HG03108 (cell line): ENCODE measurements at regions not wholly inside any gene's neighbourhood (a gene's known extent, or its start where the extent isn't known, plus 50 kb on each side); places are given as distances from the start of the nearest gene placed in this dataset.
"Not testable (repeated sequence)": the region's sequence is repeated elsewhere in the genome, so short reads cannot be mapped to it uniquely, and the experiment has no call there.

Source experiments
- ATAC-seq: cut with Tn5 transposase; IDR thresholded peaks from one replicate; pipeline ENCODE4 v1.9.1; 2021; ENCODE audit warnings: moderate library complexity; ENCODE audit not compliant: unreplicated experiment

DNA sequence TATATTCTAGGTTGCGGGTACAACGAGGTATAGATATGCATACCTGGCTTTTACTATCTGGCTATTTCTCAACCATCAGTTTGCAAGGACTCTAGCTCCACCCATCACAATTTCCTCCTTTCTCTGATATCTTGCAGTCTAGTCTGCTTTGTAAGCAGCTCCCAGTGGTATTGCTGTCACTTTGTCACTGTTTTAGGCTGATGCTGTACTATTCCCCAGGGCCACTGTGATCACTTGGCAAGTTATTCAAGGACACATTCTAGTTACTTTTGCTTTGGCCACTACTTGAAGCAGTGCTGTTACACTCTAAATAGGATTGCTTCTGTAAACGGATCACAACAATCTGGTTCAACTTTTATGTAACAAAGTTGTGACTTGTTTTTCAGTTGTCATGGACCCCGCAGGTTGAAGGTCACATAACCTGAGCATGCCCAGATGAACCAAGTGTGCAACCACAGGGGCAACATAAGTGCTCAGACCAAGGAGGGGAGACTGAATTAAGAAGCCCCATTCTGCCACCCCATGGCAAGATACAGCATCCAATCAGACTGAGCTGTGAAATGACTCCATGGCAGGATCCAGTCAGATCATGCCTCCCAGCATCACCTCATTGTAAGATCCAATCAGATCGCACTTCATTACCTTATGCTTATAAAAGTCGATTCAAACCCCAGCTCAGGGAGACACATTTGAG is 588.4 kb upstream of the CITED2 start:
- no peak for ATAC-seq

DNA sequence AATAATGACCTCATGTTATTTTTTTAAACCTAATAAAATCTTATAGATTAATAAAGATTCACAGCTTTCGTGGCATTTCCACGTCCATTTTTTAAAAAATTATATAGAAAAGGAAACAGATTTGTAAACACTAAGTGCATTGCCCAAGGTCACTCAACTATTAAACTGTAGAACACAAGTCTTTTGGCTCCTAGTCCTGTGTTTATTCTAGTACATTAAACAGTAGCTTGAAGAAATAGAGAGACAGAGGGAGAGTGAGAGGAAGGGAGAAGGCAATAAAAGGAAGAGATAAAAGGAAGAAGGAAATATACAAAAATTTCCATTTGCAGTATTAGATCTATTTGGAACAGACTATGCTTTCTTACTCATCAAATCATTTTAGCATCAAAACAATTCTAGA is 586.7 kb upstream of the CITED2 start:
- no peak for ATAC-seq

DNA sequence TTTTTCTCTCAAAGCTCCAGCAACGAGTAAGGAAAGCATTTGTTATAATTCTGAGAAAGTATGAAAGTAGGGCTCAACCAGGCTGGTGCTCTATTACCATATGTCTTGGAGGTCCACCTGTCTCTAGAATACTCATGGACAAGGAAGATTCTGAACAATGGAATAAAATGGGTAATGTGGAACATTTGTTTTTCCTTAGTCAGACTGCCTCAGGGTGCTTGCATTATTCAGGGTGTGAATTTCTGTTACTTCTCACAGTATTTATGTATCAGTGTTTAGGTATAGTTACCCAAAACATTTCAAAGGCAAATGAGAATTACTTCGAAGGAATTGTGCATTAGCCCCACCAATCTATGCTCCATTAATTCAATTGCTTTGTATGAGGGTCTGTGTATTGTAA is 586.2 kb upstream of the CITED2 start:
- ATAC-seq, result no peak

DNA sequence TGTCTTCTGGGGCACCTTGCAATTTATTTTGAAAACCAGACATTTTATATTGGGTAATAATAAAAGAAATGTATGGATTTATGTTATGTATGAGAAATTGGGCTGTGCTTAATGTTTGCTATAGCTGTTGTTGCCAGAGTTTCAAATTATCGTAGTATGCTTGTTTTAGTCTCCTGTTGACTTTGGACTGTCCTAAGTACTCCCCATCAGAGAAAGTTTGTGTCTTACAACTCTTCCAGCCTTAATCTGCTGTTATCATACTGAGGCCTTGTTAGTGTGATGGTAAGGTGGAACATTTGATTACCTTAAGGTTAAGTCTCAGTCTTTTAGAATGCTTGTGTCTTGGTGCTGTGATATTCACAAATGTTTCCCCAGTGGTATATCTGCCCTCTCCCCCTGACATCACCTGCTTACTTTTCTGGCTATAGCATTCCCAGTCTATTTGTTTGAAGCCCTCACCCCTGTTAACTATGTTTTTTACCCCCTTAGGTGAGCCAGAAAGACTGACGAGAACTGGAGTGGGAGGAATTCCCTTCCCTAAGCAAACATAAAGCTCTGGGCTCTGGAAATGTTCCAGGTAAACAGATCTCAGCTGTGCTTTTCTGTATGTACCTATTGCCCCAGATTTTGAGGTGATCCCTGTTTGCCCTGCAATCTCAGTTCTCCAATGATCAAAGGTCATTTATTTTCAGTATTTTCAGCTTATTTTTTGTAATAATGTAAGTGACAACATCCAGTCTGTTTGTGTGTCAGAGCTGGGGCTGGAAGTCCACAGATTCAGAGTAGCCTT is 581.1 kb upstream of the CITED2 start:
- ATAC-seq, result no peak

DNA sequence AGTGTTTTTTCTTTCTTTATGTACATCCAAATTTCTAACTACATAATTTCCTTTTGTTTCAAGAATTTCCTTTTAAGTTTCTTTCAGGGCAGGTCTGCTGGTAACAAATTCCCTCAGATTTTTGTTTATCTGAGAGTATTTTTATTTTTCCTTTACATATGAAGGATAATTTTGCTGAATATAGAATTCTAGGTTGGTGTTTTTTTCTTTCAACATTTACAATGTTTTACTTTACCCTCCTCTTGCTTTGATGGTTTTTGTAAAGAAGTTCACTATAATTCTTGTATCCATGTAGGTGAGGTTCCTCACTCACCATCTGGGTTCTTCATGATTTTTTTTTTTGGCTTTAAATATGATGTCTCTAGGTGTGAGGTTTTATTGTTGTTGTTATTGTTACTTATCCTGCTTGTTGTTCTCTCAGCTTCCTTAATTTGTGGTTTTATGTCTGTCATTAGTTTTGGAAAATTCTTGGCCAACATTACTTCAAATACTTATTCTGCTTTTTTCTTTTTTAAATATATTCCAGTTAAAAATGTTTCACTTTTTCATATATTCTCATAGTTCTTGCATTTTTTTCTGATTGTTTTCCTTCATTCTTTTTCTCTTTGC is 580.1 kb upstream of the CITED2 start:
- ATAC-seq, result no peak

DNA sequence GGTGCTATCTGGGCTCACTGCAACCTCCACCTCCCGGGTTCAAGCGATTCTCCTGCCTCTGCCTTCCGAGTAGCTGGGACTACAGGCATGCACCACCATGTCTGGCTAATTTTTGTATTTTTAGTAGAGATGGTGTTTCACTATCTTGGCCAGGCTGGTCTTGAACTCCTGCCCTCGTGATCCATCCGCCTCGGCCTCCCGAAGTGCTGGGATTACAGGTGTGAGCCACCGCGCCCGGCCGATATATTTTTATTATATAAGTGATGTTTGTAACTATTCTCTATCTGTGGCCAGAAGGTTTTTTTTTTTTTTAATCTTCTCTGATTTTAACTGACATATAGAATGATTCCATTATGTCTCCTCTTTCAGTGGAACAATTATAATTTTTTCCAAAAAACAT is 579.3 kb upstream of the CITED2 start:
- not testable (repeated sequence) for ATAC-seq

DNA sequence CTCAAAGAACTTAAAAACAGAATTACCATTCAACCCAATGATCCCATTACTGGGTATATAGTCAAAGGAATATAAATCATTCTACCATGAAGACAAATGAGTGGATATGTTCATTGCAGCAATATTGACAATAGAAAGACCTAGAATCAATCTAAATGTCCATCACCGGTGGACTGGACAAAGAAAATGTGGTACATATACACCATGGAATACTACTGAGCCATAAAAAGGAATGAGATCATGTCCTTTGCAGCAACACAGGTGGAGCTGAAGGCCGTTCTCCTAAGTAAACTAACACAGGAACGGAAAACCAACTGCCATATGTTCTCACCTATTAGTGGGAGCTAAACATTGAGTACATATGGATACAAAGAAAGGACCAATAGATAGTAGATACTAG is 576.7 kb upstream of the CITED2 start:
- ATAC-seq, result no peak

DNA sequence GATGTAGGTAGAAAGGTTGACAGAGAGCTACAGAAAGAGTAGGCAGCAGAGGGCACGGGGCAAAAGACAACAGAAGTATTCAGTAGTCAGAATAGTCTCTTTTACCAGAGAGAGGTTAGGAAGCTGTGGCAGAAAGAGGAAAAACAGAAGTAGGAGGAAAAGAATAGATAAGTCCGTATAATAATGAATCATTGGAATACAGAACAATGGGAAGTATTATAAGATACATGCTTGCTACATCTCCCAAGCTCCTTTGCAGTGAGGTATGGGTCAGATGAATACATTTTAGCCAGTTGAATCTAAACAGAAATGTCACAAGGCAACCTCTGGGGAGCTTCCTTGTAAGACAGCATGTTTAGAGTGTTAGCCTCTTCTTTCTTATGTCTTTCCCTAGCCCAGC is 570.5 kb upstream of the CITED2 start:
- ATAC-seq, result no peak

DNA sequence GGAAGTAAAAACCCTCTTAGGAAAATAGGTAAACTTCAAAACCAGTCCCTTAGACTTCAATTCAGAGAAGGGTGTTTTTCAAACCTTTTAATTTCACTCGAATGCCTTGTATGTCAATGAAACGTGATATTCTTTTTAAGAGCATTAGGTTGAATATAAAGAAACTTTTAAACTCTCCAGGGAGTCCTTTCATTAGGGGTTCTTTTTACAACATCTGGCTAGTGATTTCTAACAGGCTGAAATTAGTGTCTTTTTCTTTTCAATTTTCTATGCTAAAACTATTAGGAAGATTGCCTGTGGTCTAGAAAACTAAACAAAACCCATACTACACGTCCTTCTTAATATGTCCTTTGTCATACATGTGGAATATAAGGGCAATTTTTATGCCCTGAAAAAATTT is 569.7 kb upstream of the CITED2 start:
- ATAC-seq, result no peak

DNA sequence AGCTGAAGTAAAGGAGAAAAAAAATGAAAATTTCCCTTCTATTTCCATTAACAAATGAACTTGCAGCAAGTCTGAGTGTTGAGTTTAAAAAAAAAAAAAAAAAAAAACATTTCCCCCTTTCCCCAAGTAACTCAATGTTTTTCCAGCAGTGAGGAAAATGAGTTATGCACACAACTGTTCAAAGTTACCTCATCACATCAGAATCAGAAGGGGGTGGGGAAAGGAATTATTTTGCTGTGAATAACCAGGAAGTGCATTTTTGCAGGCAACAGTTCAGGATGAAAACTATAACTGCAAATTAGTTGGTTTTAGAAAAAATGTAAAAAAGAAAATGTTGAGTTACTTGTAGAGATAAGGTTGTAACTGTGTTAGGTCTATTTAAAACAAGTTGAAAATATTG is 568.9 kb upstream of the CITED2 start:
- no peak for ATAC-seq

DNA sequence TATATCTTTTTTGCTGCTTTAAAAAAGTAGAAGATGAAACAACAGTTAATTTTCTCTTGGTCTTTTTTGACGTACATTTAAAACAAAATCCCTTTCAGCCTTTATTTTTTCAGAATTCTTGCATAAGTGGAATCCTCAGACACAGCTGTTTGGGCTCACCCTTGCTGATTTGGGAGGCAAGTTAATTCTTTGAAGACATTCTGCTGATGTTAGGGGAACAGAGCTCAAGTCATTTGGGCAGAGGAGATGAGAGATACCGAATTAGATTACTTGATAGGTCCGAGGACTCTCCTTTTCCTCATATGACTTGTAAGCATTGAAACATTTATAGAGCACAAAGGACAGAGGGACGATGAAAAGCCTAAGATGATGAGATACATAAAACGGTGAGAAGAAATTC is 567.9 kb upstream of the CITED2 start:
- ATAC-seq, result no peak

DNA sequence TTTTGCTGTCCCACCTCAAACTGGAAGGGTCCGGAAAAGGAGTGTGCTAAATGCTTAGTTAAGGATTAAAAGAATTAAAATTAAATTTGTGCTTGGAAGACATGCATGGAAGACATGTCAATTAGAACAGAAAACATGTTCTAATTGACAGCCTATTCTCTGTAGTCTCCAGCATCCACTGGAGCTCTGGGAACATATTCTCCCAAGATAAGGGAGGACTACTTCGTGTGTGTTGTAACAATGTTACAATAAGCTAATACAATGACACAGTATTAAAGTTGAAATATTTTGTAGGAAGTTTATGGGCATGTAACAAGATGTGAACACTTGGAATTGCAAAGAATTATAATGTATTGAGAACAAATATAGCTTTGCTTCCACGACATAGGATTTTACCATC is 567.4 kb upstream of the CITED2 start:
- ATAC-seq, result no peak

DNA sequence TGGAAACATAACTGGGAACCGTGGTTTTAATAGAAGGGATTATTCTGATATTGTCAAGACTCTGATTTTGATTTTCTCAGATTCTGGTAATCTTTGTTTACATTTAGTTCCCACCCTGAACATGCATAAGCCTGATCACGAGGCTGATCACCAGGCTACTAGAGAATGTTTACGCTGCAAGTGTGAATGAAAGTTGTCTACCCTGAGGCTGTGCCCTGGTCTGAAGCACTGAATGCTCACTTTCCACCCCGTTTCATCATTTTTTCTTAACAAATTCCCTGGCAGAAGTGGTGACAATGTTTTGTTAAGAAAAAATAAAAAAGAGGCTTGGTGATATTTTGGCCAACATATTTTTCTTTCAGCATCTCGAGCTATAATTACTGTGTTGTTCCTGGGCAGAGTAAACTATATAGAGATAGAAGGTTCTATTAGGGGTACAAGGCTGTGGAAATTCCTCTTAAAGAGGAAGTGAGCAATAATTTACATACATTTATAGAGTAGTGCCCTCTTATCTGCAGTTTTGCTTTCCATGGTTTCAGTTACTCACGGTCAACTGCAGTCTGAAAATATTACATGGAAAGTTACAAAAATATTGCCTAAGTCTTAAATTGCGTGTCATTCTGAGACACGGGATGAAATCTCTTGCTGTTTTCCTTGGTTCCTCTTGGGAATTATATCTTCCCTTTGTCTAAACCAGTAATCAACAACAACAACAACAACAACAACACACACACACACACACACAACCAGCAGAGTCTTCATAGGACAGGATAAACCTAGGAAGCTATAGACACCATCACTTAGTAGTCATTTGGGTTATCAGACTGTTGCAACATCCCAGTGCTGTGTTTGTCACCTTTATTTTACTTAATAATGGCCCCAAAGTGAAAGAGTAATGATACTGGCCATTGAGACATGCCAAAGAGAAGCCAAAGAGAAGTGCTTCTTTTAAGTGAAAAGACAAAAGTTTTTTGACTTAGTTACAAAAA is 566.6 kb upstream of the CITED2 start:
- peak; percentile 93 for ATAC-seq

DNA sequence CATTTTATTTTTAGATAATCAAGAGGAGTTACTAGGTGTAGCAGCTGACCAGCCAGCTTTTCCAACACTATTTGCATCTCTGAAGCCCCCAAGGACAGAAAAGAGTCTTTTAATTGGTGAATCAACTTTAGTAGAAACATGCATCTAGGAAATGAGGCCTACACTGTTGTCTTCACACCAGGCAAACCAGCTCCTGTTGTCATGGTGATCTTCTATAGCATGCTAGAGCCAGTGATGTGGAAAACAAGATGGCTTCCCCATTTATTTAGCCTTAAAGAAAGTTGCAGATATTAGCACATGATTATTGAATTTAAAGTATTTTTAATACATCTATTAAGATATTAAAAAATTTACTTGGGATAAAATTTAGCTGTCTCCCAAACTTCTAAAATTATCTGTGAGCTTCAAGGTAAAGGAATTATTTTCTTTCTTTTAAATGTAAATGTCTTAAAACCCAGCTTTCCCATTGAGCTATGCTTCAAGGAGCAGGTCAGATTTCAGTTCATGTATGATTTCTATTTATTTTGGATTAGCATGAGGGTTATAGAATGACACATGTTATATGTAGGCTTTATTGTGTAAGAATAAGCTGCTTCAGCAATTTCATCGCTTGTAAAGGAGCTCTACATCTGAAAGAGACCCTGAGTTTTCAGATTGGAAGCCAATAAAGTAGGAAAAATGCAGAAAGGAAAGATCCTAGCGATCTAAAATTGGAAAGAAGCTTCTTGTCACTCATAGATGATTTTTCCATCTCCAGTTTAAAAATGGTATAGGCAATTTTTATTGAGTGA is 564.9 kb upstream of the CITED2 start:
- no peak for ATAC-seq

DNA sequence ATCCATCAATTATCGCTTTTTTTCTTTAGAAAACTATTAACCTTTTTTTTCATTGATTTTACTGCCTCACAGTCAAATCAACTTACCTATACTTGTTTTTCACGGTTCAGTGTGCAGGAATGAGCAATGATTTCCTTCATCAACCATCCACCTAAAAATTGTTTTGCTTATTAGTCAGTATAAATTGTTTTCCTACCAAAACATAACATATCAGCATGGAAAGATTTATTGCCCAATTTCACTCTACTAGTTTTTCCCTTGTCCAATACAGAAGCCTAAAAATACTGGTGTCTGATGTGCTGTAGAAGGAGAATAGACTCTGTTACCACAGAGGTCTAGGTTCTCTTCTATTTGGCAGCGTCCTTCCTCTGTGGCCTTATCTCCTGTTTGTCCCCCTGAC is 558.2 kb upstream of the CITED2 start:
- ATAC-seq, result no peak

DNA sequence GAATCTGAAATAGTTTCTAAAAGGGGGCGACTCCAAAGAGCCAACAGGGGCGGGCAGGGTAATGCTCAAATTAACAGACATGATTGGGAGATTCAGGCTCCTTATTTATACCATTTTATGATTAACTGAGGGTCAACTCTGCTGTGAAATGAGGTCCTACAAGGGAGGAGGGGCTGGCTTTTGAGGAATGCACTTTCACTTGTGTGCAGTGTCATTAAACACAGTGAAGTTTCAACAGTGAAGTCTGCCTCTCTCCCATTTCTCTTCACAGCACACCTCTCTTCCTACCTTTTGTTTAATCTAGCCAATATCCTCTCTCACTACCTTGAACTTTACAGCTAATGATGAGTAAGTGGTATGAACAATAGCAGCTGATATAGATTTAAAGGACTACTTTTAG is 557.3 kb upstream of the CITED2 start:
- no peak for ATAC-seq

DNA sequence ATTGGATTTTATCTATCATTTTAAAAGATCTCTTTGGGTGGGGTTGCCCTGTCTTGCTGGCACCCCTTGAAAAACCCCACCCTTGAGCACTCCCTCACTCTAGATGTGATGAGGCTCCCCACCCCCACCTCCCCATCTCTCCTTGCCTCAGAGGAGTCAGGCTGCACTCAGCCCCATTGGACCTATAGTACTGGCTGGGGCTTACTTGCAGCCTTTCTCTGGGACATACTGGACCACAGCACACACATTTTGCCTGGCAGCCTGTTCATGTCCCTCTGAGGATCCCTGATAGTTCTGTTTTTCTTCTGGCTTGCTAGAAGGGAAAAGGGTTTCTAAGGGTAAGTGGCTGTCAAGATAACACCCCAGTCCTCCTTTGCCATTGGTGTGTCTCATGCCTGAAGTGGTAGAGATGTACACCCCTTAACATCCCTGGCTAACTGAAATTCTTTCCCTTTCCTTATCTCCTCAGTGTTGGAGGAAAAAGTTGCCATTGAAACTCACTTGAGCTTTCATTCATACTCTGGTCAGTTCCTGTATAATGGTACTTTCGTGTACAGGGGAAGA is 553.4 kb upstream of the CITED2 start:
- no peak for ATAC-seq

DNA sequence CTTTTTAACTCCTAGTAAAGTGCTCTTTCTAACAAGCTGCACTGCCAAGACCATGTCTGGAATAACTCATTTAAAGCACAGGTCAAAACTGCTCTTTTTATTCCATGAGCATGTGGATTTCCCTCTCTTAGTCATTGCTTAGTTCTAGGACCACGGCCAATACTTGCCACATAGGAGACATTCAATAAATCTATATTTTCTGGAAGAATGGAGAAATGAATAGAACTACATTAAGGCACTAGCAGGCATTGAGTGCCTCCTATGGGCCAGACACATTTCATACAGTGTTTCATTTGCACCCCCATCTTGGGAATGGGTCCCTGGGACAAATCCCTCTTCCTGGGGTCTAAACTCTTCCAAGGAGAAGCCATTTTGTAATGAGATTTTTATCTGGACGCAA is 552.8 kb upstream of the CITED2 start:
- no peak for ATAC-seq

DNA sequence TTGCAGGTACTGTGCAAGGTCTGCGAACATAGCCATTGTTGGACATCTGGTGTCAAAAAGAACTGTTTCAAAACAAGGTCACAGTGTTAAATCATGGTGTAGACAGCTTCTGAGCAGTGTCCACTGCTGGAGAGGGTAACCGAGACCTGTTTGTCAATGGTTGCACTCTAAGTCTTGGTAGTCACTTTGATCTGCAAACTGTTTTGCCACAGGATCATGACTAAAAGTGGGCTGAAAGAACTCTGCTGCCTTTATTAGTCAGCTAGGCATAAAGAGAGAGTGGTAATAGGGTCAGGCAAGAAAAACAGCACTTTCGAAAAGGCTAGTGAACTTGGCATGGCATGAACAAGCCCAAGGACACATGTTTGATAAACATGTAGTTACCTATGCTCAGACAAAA is 552.3 kb upstream of the CITED2 start:
- no peak for ATAC-seq
